PC-9 (cell line): ENCODE measurements at regions not wholly inside any gene's neighbourhood (a gene's known extent, or its start where the extent isn't known, plus 50 kb on each side); places are given as distances from the start of the nearest gene placed in this dataset.
"Not testable (repeated sequence)": the region's sequence is repeated elsewhere in the genome, so short reads cannot be mapped to it uniquely, and the experiment has no call there.

Experiments
- BruUV-seq: library from RNA; stranded (reverse); fragments of 400-500 nt; replicated peaks from 2 replicates; lab custom pipeline; 2021; lab: Mats Ljungman, UMichigan
- CTCF ChIA-PET: fragments of 300-600 bp; sonication (Branson Sonifier 250); formaldehyde crosslinking; loops from one replicate; lab custom pipeline; 2022; ENCODE audit warnings: antibody characterized with exemption; lab: Charles Lee
- POLR2A ChIA-PET: fragments of 300-600 bp; sonication (Branson Sonifier 250); formaldehyde crosslinking; loops from one replicate; lab custom pipeline; 2022; ENCODE audit warnings: antibody characterized with exemption; ENCODE audit not compliant: unreplicated experiment; lab: Charles Lee
- DNase-seq, 2 experiments: peaks; one replicate each; pipeline versions ENCODE4 v3.0.0 to v3.0.0-alpha.2; 2015 to 2022; ENCODE audit warnings: mixed read lengths in 1 of 2
- H2AFZ ChIP-seq: fragments of 200-600 bp; sonication (generic); 2 replicates; pipeline ENCODE4 v1.8.1; 2017; ENCODE audit warnings: antibody characterized with exemption
- H3F3A ChIP-seq: fragments of 200-600 bp; sonication (generic); 2 replicates; pipeline ENCODE4 v1.8.1; 2017; ENCODE audit warnings: antibody characterized with exemption, mild to moderate bottlenecking, low read depth; ENCODE audit not compliant: insufficient read depth
- H3K27ac ChIP-seq: fragments of 200-600 bp; sonication (generic); 2 replicates; pipeline ENCODE4 v1.6.1; 2016; ENCODE audit warnings: mixed run types
- H3K27me3 ChIP-seq: fragments of 200-600 bp; sonication (generic); 2 replicates; pipeline ENCODE4 v1.6.1; 2016; ENCODE audit warnings: low read depth, mixed run types; ENCODE audit not compliant: insufficient read depth
- H3K36me3 ChIP-seq: fragments of 200-600 bp; sonication (generic); 2 replicates; pipeline ENCODE4 v1.6.1; 2016; ENCODE audit warnings: low read depth, mixed run types
- H3K4me1 ChIP-seq: fragments of 200-600 bp; sonication (generic); replicated peaks from 2 replicates; pipeline ENCODE4 v1.6.1; 2016; ENCODE audit warnings: mixed run types; ENCODE audit not compliant: insufficient read depth
- H3K4me2 ChIP-seq: fragments of 200-600 bp; sonication (generic); 2 replicates; pipeline ENCODE4 v1.6.1; 2017; ENCODE audit warnings: mixed run types
- H3K4me3 ChIP-seq: fragments of 200-600 bp; sonication (generic); 2 replicates; pipeline ENCODE4 v1.6.1; 2016; ENCODE audit warnings: mixed run types
- H3K79me2 ChIP-seq: fragments of 200-600 bp; sonication (generic); 2 replicates; pipeline ENCODE4 v1.6.1; 2017; ENCODE audit warnings: low read depth, mixed run types
- H3K9me2 ChIP-seq: fragments of 200-600 bp; sonication (generic); 2 replicates; pipeline ENCODE4 v1.8.1; 2017; ENCODE audit warnings: mild to moderate bottlenecking; ENCODE audit not compliant: insufficient read depth
- H3K9me3 ChIP-seq: fragments of 200-600 bp; sonication (generic); 2 replicates; pipeline ENCODE4 v1.8.1; 2016; ENCODE audit warnings: low read depth; ENCODE audit not compliant: insufficient read depth
- H4K20me1 ChIP-seq: fragments of 200-600 bp; sonication (generic); 2 replicates; pipeline ENCODE4 v1.8.1; 2017; ENCODE audit not compliant: insufficient read depth
- CTCF ChIP-seq: fragments of 200-600 bp; sonication (generic); conservative IDR thresholded peaks from 2 replicates; pipeline ENCODE4 v1.6.1; 2017; ENCODE audit warnings: mixed run types, antibody characterized with exemption, mild to moderate bottlenecking, moderate library complexity
- EZH2 ChIP-seq: fragments of 200-600 bp; sonication (generic); IDR thresholded peaks from 2 replicates; pipeline ENCODE4 v1.8.0; 2017; ENCODE audit warnings: antibody characterized with exemption, low read depth
- intact Hi-C: fragments of 100-400 bp; cut with micrococcal nuclease; formaldehyde crosslinking; loops from one replicate; pipeline ENCODE4 v1.10.0; 2022; ENCODE audit not compliant: unreplicated experiment

DNA sequence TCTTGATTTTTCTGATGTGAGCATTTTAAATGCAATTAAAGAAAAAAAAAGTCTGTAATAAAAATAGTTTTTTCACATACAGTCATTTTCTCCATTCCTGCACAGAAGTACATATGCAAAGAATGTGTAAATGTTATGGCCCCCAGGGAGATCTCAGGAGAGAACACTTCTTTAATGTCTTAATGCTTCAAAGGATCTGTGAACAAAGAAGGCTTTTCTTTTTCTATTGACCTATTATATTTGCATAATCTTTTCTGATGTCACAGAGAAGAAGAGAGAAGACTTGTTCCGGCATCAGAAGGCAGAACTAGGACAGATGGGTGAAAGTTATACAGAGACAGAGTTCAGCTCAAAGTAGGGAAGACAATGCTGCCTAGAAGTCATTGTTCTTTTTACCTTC is 413.5 kb upstream of the STXBP6 start:
- H3K27ac ChIP-seq = no peak overlapping the region
- no TSS peak for BruUV-seq
- no peak overlapping the region for H2AFZ ChIP-seq
- ChIA-PET CTCF (no interaction called here), POLR2A (no interaction called here)
- no peak overlapping the region for H3K4me3 ChIP-seq
- H3K4me2 ChIP-seq = no peak overlapping the region
- no peaks in the 10 kb centered on the region for H3K27me3 ChIP-seq
- H3K9me2 ChIP-seq = no peaks in the 10 kb centered on the region
- no peaks in the 10 kb centered on the region for H3F3A ChIP-seq
- TF ChIP-seq CTCF = no peak
- TF ChIP-seq EZH2 = no peak
- no peaks in the 10 kb centered on the region for H3K36me3 ChIP-seq
- DNase-seq = no peak
- intact Hi-C loops = no loop called here
- no peaks in the 10 kb centered on the region for H3K4me1 ChIP-seq
- no peaks in the 10 kb centered on the region for H3K9me3 ChIP-seq
- no peaks in the 10 kb centered on the region for H4K20me1 ChIP-seq
- no peaks in the 10 kb centered on the region for H3K79me2 ChIP-seq

- no peaks in the 10 kb centered on the region for H3K4me1 ChIP-seq
- no peaks in the 10 kb centered on the region for H3K79me2 ChIP-seq
- H3F3A ChIP-seq = no peaks in the 10 kb centered on the region
- H3K9me3 ChIP-seq = no peaks in the 10 kb centered on the region
- no peak overlapping the region for H3K4me2 ChIP-seq
- BruUV-seq = no TSS peak
- no peaks in the 10 kb centered on the region for H3K9me2 ChIP-seq
- DNase-seq = no peak
- intact Hi-C loops = no loop called here
- no peaks in the 10 kb centered on the region for H4K20me1 ChIP-seq
- TF ChIP-seq CTCF (no peak), EZH2 (no peak)
- no peak overlapping the region for H3K27ac ChIP-seq
- H2AFZ ChIP-seq = no peak overlapping the region
- ChIA-PET POLR2A (no interaction called here), CTCF (no interaction called here)
- no peaks in the 10 kb centered on the region for H3K36me3 ChIP-seq
- H3K27me3 ChIP-seq = no peaks in the 10 kb centered on the region
- H3K4me3 ChIP-seq = no peak overlapping the region
Measured at GRCh38 chr14:25461780-25462179, 411.8 kb upstream of the STXBP6 start.

DNA sequence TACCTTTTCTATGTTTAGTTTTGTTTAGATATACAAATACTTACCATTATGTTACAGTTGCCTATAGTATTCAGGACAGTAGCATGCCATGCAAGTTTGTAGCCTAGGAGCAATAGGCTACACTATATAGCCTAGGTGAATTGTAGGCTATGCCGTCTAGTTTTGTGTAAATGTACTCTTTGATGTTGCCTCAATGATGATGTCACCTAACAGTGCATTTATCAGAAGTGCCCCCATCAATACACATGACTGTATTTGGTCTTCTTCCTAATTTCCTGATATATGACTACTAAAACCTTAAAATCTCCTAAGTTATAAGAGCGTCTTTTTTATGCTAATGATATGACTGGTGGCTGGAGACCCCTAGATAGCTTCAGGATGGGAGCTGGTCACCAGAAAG is 394.4 kb upstream of the STXBP6 start:
- POLR2A ChIA-PET = no interaction called here
- H3K9me2 ChIP-seq = no peaks in the 10 kb centered on the region
- H3K27ac ChIP-seq = no peak overlapping the region
- DNase-seq = no peak
- TF ChIP-seq CTCF = no peak
- no peak for TF ChIP-seq EZH2
- no peaks in the 10 kb centered on the region for H3F3A ChIP-seq
- H4K20me1 ChIP-seq = no peaks in the 10 kb centered on the region
- no peak overlapping the region for H3K4me3 ChIP-seq
- no peaks in the 10 kb centered on the region for H3K36me3 ChIP-seq
- H2AFZ ChIP-seq = no peak overlapping the region
- intact Hi-C loops = no loop called here
- BruUV-seq = no TSS peak
- no peaks in the 10 kb centered on the region for H3K79me2 ChIP-seq
- H3K4me1 ChIP-seq = no peaks in the 10 kb centered on the region
- no peak overlapping the region for H3K4me2 ChIP-seq
- CTCF ChIA-PET = no interaction called here
- H3K9me3 ChIP-seq = no peaks in the 10 kb centered on the region
- no peaks in the 10 kb centered on the region for H3K27me3 ChIP-seq

- DNase-seq, H3K4me3 ChIP-seq, POLR2A ChIA-PET, H3F3A ChIP-seq, H3K27ac ChIP-seq, H2AFZ ChIP-seq, H3K4me1 ChIP-seq, CTCF ChIA-PET, H3K79me2 ChIP-seq, H4K20me1 ChIP-seq, intact Hi-C loops, H3K4me2 ChIP-seq, BruUV-seq, H3K36me3 ChIP-seq, H3K9me3 ChIP-seq, H3K27me3 ChIP-seq, H3K9me2 ChIP-seq: not testable (repeated sequence)
Measured at GRCh38 chr14:25440382-25440781, 390.4 kb upstream of the STXBP6 start.
